SK-N-SH treated with all-trans-retinoic acid at 6 μM for 48 hours (cell line): ENCODE measurements at regions not wholly inside any gene's neighbourhood (a gene's known extent, or its start where the extent isn't known, plus 50 kb on each side); places are given as distances from the start of the nearest gene placed in this dataset.

Experiments
- ATAC-seq: fragments of 200-7000 bp; cut with Tn5 transposase; 3 replicates; pipeline ENCODE4 v1.9.1; 2020; ENCODE audit warnings: mild to moderate bottlenecking, moderate library complexity
- ARNTL ChIP-seq: fragments of 450-650 bp; formaldehyde crosslinking; IDR thresholded peaks from 2 replicates; pipeline ENCODE4 v1.5.0; 2020; ENCODE audit warnings: low read depth, mild to moderate bottlenecking, moderate library complexity, borderline replicate concordance
- BACH2 ChIP-seq: fragments of 250-450 bp; sonication (Bioruptor Pico); IDR thresholded peaks from 2 replicates; pipeline ENCODE4 v1.9.0; 2021; ENCODE audit warnings: mild to moderate bottlenecking, borderline replicate concordance
- CSDC2 ChIP-seq: fragments of 250-450 bp; sonication (Bioruptor Pico); IDR thresholded peaks from 2 replicates; pipeline ENCODE4 v1.5.0; 2020; ENCODE audit warnings: mild to moderate bottlenecking, moderate library complexity
- ESRRG ChIP-seq: fragments of 250-450 bp; sonication (Bioruptor Pico); IDR thresholded peaks from 2 replicates; pipeline ENCODE4 v1.6.1; 2021; ENCODE audit warnings: mild to moderate bottlenecking
- GLIS3 ChIP-seq: fragments of 250-450 bp; sonication (Bioruptor Pico); IDR thresholded peaks from 2 replicates; pipeline ENCODE4 v1.5.0; 2020; ENCODE audit warnings: mild to moderate bottlenecking, moderate library complexity
- ISL1 ChIP-seq: fragments of 250-450 bp; sonication (Bioruptor Pico); IDR thresholded peaks from 2 replicates; pipeline ENCODE4 v2.1.2; 2022; ENCODE audit warnings: mild to moderate bottlenecking, moderate library complexity
- OSR1 ChIP-seq: fragments of 250-450 bp; sonication (Bioruptor Pico); IDR thresholded peaks from 2 replicates; pipeline ENCODE4 v1.8.0; 2022; ENCODE audit warnings: moderate library complexity, mild to moderate bottlenecking, inconsistent platforms
- PPARA ChIP-seq: fragments of 250-450 bp; sonication (Bioruptor Pico); IDR thresholded peaks from 2 replicates; pipeline ENCODE4 v1.5.0; 2020; ENCODE audit warnings: mild to moderate bottlenecking, borderline replicate concordance
- RARB ChIP-seq: fragments of 250-450 bp; sonication (Bioruptor Pico); IDR thresholded peaks from 2 replicates; pipeline ENCODE4 v1.8.0; 2021; ENCODE audit warnings: mild to moderate bottlenecking, moderate library complexity
- SNAI2 ChIP-seq: fragments of 250-450 bp; sonication (Bioruptor Pico); IDR thresholded peaks from 2 replicates; pipeline ENCODE4 v1.5.0; 2020; ENCODE audit warnings: mild to moderate bottlenecking, moderate library complexity
- TCF4 ChIP-seq: fragments of 250-450 bp; sonication (Bioruptor Pico); IDR thresholded peaks from 2 replicates; pipeline ENCODE4 v1.8.0; 2021; ENCODE audit warnings: mild to moderate bottlenecking, moderate library complexity, borderline replicate concordance
- ZC3H10 ChIP-seq: fragments of 250-450 bp; sonication (Bioruptor Pico); IDR thresholded peaks from 2 replicates; pipeline ENCODE4 v1.5.1; 2021; ENCODE audit warnings: mild to moderate bottlenecking, moderate library complexity
- ZFP3 ChIP-seq: fragments of 250-450 bp; sonication (Bioruptor Pico); IDR thresholded peaks from 2 replicates; pipeline ENCODE4 v1.5.0; 2020; ENCODE audit warnings: mild to moderate bottlenecking, moderate library complexity
- ZFP30 ChIP-seq: fragments of 450-650 bp; formaldehyde crosslinking; IDR thresholded peaks from 2 replicates; pipeline ENCODE4 v1.5.0; 2022; ENCODE audit warnings: mild to moderate bottlenecking, moderate library complexity
- ZNF565 ChIP-seq: fragments of 450-650 bp; formaldehyde crosslinking; conservative IDR thresholded peaks from 2 replicates; pipeline ENCODE4 v1.5.0; 2020; ENCODE audit warnings: low read depth, mild to moderate bottlenecking, moderate library complexity
- ZNF70 ChIP-seq: fragments of 450-650 bp; formaldehyde crosslinking; IDR thresholded peaks from 2 replicates; pipeline ENCODE4 v1.5.0; 2020; ENCODE audit warnings: mild to moderate bottlenecking, moderate library complexity
- ZNF8 ChIP-seq: fragments of 450-650 bp; formaldehyde crosslinking; IDR thresholded peaks from 2 replicates; pipeline ENCODE4 v1.5.0; 2020; ENCODE audit warnings: mild to moderate bottlenecking, moderate library complexity
- TF ChIP-seq, protein P1 (sequence below): fragments of 250-450 bp; sonication (Bioruptor Pico); IDR thresholded peaks from 2 replicates; pipeline ENCODE4 v1.5.1; 2021; ENCODE audit warnings: mild to moderate bottlenecking, moderate library complexity
- TF ChIP-seq, protein P2 (sequence below): fragments of 250-450 bp; sonication (Bioruptor Pico); IDR thresholded peaks from 2 replicates; pipeline ENCODE4 v1.8.0; 2020; ENCODE audit warnings: mild to moderate bottlenecking, moderate library complexity, borderline replicate concordance
- TF ChIP-seq, protein P3 (sequence below): fragments of 250-450 bp; sonication (Bioruptor Pico); IDR thresholded peaks from 2 replicates; pipeline ENCODE4 v1.8.0; 2021; ENCODE audit warnings: low read depth, mild to moderate bottlenecking, moderate library complexity, borderline replicate concordance
- TF ChIP-seq, protein P4 (sequence below): fragments of 250-450 bp; sonication (Bioruptor Pico); IDR thresholded peaks from 2 replicates; pipeline ENCODE4 v1.5.1; 2020; ENCODE audit warnings: low read depth, mild to moderate bottlenecking, moderate library complexity
- TF ChIP-seq, protein P5 (sequence below): fragments of 250-450 bp; sonication (Bioruptor Pico); IDR thresholded peaks from 2 replicates; pipeline ENCODE4 v1.5.0; 2020; ENCODE audit warnings: mild to moderate bottlenecking, moderate library complexity

DNA sequence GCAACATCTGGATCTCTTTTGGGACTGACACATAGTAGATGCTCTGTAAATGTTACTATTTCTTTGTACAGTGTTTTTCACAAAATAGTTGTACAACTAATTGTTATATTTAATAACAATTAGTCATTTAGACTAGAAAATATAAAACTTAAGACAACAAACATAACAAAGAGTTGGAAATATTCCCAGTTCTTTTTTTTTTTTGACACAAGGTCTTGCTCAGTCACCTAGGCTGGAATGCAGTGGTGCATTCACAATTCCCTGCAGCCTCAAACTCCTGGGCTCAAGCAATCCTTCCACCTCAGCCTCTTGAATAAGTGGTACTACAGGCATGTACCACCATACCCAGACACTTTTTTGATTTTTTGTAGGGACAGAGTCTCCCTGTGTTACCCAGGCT, 105.8 kb downstream of the UTRN start:
- TF ChIP-seq, protein P1, sequence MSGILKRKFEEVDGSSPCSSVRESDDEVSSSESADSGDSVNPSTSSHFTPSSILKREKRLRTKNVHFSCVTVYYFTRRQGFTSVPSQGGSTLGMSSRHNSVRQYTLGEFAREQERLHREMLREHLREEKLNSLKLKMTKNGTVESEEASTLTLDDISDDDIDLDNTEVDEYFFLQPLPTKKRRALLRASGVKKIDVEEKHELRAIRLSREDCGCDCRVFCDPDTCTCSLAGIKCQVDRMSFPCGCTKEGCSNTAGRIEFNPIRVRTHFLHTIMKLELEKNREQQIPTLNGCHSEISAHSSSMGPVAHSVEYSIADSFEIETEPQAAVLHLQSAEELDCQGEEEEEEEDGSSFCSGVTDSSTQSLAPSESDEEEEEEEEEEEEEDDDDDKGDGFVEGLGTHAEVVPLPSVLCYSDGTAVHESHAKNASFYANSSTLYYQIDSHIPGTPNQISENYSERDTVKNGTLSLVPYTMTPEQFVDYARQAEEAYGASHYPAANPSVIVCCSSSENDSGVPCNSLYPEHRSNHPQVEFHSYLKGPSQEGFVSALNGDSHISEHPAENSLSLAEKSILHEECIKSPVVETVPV (CRISPR knock-in tag) = no peak
- TF ChIP-seq, protein P2, sequence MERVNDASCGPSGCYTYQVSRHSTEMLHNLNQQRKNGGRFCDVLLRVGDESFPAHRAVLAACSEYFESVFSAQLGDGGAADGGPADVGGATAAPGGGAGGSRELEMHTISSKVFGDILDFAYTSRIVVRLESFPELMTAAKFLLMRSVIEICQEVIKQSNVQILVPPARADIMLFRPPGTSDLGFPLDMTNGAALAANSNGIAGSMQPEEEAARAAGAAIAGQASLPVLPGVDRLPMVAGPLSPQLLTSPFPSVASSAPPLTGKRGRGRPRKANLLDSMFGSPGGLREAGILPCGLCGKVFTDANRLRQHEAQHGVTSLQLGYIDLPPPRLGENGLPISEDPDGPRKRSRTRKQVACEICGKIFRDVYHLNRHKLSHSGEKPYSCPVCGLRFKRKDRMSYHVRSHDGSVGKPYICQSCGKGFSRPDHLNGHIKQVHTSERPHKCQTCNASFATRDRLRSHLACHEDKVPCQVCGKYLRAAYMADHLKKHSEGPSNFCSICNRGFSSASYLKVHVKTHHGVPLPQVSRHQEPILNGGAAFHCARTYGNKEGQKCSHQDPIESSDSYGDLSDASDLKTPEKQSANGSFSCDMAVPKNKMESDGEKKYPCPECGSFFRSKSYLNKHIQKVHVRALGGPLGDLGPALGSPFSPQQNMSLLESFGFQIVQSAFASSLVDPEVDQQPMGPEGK (CRISPR knock-in tag) = no peak
- TF ChIP-seq ESRRG (CRISPR knock-in tag) = no peak
- TF ChIP-seq, protein P3, sequence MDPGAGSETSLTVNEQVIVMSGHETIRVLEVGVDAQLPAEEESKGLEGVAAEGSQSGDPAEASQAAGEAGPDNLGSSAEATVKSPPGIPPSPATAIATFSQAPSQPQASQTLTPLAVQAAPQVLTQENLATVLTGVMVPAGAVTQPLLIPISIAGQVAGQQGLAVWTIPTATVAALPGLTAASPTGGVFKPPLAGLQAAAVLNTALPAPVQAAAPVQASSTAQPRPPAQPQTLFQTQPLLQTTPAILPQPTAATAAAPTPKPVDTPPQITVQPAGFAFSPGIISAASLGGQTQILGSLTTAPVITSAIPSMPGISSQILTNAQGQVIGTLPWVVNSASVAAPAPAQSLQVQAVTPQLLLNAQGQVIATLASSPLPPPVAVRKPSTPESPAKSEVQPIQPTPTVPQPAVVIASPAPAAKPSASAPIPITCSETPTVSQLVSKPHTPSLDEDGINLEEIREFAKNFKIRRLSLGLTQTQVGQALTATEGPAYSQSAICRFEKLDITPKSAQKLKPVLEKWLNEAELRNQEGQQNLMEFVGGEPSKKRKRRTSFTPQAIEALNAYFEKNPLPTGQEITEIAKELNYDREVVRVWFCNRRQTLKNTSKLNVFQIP (CRISPR knock-in tag) = no peak
- no peak for TF ChIP-seq BACH2 (CRISPR knock-in tag)
- no peak for TF ChIP-seq OSR1 (CRISPR knock-in tag)
- no peak for TF ChIP-seq ZFP30 (CRISPR knock-in tag)
- no peak for TF ChIP-seq ZNF8 (CRISPR knock-in tag)
- TF ChIP-seq RARB (CRISPR knock-in tag) = no peak
- no peak for TF ChIP-seq ARNTL (CRISPR knock-in tag)
- no peak for TF ChIP-seq ZNF70 (CRISPR knock-in tag)
- TF ChIP-seq, protein P4, sequence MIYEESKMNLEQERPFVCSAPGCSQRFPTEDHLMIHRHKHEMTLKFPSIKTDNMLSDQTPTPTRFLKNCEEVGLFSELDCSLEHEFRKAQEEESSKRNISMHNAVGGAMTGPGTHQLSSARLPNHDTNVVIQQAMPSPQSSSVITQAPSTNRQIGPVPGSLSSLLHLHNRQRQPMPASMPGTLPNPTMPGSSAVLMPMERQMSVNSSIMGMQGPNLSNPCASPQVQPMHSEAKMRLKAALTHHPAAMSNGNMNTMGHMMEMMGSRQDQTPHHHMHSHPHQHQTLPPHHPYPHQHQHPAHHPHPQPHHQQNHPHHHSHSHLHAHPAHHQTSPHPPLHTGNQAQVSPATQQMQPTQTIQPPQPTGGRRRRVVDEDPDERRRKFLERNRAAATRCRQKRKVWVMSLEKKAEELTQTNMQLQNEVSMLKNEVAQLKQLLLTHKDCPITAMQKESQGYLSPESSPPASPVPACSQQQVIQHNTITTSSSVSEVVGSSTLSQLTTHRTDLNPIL = no peak
- no peak for TF ChIP-seq SNAI2 (CRISPR knock-in tag)
- TF ChIP-seq GLIS3 (CRISPR knock-in tag) = no peak
- TF ChIP-seq CSDC2 (CRISPR knock-in tag) = no peak
- no peak for TF ChIP-seq PPARA (CRISPR knock-in tag)
- ATAC-seq = no peak

DNA sequence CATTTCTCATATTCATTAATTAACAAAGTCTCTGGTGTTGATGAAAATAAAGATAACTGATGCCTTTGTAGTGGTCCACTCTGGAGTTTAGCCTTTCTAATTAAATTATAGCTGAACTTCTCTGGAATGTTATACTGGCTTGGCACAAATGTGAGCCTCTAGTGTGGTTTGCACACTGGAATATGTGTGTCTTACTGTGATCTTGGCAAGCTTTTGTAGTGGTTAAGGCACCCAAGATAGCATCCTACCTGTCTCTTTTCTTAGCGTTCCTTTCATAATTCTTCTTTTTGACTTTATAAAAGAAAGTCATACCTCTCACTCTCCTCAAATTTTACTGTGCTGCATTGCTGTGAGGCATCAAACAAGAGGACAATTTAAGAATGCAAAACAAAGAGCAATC, 107.4 kb downstream of the UTRN start:
- ATAC-seq = no peak
- no peak for TF ChIP-seq PPARA (CRISPR knock-in tag)
- TF ChIP-seq, protein P5, sequence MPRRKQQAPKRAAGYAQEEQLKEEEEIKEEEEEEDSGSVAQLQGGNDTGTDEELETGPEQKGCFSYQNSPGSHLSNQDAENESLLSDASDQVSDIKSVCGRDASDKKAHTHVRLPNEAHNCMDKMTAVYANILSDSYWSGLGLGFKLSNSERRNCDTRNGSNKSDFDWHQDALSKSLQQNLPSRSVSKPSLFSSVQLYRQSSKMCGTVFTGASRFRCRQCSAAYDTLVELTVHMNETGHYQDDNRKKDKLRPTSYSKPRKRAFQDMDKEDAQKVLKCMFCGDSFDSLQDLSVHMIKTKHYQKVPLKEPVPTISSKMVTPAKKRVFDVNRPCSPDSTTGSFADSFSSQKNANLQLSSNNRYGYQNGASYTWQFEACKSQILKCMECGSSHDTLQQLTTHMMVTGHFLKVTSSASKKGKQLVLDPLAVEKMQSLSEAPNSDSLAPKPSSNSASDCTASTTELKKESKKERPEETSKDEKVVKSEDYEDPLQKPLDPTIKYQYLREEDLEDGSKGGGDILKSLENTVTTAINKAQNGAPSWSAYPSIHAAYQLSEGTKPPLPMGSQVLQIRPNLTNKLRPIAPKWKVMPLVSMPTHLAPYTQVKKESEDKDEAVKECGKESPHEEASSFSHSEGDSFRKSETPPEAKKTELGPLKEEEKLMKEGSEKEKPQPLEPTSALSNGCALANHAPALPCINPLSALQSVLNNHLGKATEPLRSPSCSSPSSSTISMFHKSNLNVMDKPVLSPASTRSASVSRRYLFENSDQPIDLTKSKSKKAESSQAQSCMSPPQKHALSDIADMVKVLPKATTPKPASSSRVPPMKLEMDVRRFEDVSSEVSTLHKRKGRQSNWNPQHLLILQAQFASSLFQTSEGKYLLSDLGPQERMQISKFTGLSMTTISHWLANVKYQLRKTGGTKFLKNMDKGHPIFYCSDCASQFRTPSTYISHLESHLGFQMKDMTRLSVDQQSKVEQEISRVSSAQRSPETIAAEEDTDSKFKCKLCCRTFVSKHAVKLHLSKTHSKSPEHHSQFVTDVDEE (CRISPR knock-in tag) = no peak
- TF ChIP-seq, protein P3 (CRISPR knock-in tag) = no peak

DNA sequence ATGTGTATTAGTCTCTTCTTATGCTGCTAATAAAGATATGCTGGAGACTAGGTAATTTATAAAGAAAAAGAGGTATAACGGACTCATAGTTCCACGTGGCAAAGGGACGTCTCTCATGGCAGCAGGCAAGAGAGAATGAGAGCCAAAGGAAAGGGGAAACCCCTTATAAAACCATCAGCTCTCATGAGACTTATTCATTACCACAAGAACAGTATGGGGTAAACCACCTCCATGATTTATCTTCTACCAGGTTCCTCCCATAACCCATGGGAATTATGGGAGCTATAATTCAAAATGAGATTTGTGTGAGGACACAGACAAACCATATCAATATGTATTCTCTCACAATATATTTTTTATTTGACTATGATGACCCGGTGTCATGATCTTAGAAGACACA, 109.1 kb downstream of the UTRN start:
- no peak for TF ChIP-seq ZFP3
- no peak for TF ChIP-seq GLIS3 (CRISPR knock-in tag)
- no peak for TF ChIP-seq ZNF8 (CRISPR knock-in tag)
- TF ChIP-seq ZC3H10 (CRISPR knock-in tag) = no peak
- TF ChIP-seq ISL1 (CRISPR knock-in tag) = no peak
- no peak for TF ChIP-seq TCF4
- TF ChIP-seq BACH2 (CRISPR knock-in tag) = no peak
- no peak for TF ChIP-seq RARB (CRISPR knock-in tag)
- no peak for TF ChIP-seq ZFP30 (CRISPR knock-in tag)
- TF ChIP-seq, protein P2 (CRISPR knock-in tag) = no peak
- TF ChIP-seq ZNF565 (CRISPR knock-in tag) = no peak
- TF ChIP-seq CSDC2 (CRISPR knock-in tag) = no peak
- no peak for TF ChIP-seq PPARA (CRISPR knock-in tag)
- no peak for TF ChIP-seq ESRRG (CRISPR knock-in tag)
- TF ChIP-seq, protein P4 = no peak
- ATAC-seq = no peak
